ENCODE measurements at regions not wholly inside any gene's neighbourhood (a gene's known extent, or its start where the extent isn't known, plus 50 kb on each side); places are given as distances from the start of the nearest gene placed in this dataset.
"Not testable (repeated sequence)": the region's sequence is repeated elsewhere in the genome, so short reads cannot be mapped to it uniquely, and the experiment has no call there.

GRCh38 chr10:107516349-107516748, 351.8 kb upstream of the SORCS1 start:
- DNase-seq: no peak
- Histone ChIP-seq H3K36me3 (no peaks in the 10 kb centered on the region), H3K4me1 (ENCODE audit: insufficient read depth) (no peaks in the 10 kb centered on the region), H3K9me3 (no peaks in the 10 kb centered on the region), H3K27ac (no peak overlapping the region), H3K4me3 (no peak overlapping the region), H3K27me3 (no peaks in the 10 kb centered on the region)
- WGBS, 3 donors: 68 to 77% (median 69%) methylated on average over 4 of the region's 4 CpGs
- TF ChIP-seq POLR2A (IDR thresholded peaks at IDR 0.05) (no peak), EP300 (IDR thresholded peaks at IDR 0.05) (no peak), CTCF (IDR thresholded peaks at IDR 0.05) (no peak)
- intact Hi-C loops (cut with DNase I): no loop called here

GRCh38 chr10:107504011-107504410, 339.5 kb upstream of the SORCS1 start:
- H3K27ac ChIP-seq; H3K4me1 ChIP-seq (ENCODE audit: insufficient read depth); H3K9me3 ChIP-seq; H3K36me3 ChIP-seq; intact Hi-C loops (cut with DNase I); H3K27me3 ChIP-seq; H3K4me3 ChIP-seq; DNase-seq: not testable (repeated sequence)
- WGBS, 3 donors: 0 to 90% (median 55%) methylated on average over 1 of the region's 1 CpG

GRCh38 chr10:107502229-107502985, 337.9 kb upstream of the SORCS1 start:
- H3K36me3 ChIP-seq: no peaks in the 10 kb centered on the region
- WGBS, 3 donors: 73 to 86% (median 74%) methylated on average over 1 of the region's 1 CpG
- TF ChIP-seq CTCF (IDR thresholded peaks at IDR 0.05) (no peak), EP300 (IDR thresholded peaks at IDR 0.05) (no peak), POLR2A (IDR thresholded peaks at IDR 0.05) (no peak)

GRCh38 chr10:107498983-107499382, 334.5 kb upstream of the SORCS1 start:
- Histone ChIP-seq H3K9me3 (no peaks in the 10 kb centered on the region), H3K27ac (no peak overlapping the region), H3K27me3 (no peaks in the 10 kb centered on the region), H3K4me3 (no peak overlapping the region), H3K4me1 (ENCODE audit: insufficient read depth) (no peaks in the 10 kb centered on the region), H3K36me3 (no peaks in the 10 kb centered on the region)
- TF ChIP-seq POLR2A (IDR thresholded peaks at IDR 0.05) (no peak), EP300 (IDR thresholded peaks at IDR 0.05) (no peak), CTCF (IDR thresholded peaks at IDR 0.05) (no peak)
- no peak for DNase-seq
- intact Hi-C loops (cut with DNase I): no loop called here

More at GRCh38 chr10:107502229-107502985, 337.9 kb upstream of the SORCS1 start:
- H3K9me3 ChIP-seq: no peaks in the 10 kb centered on the region
- no peak overlapping the region for H3K27ac ChIP-seq
- no peak overlapping the region for H3K4me3 ChIP-seq
- no peak for DNase-seq
- no peaks in the 10 kb centered on the region for H3K27me3 ChIP-seq
- intact Hi-C loops (cut with DNase I): no loop called here
- H3K4me1 ChIP-seq (ENCODE audit: insufficient read depth): no peaks in the 10 kb centered on the region

GRCh38 chr10:107497024-107497423, 332.5 kb upstream of the SORCS1 start:
- WGBS, 3 donors: 64 to 71% (median 66%) methylated on average over 3 of the region's 3 CpGs
- intact Hi-C loops (cut with DNase I): no loop called here
- no peaks in the 10 kb centered on the region for H3K36me3 ChIP-seq

More at GRCh38 chr10:107497024-107497423, 332.5 kb upstream of the SORCS1 start:
- Histone ChIP-seq H3K4me1 (ENCODE audit: insufficient read depth) (no peaks in the 10 kb centered on the region), H3K9me3 (no peaks in the 10 kb centered on the region), H3K27ac (no peak overlapping the region), H3K27me3 (no peaks in the 10 kb centered on the region), H3K4me3 (no peak overlapping the region)
- DNase-seq: no peak
- TF ChIP-seq CTCF (IDR thresholded peaks at IDR 0.05) (no peak), POLR2A (IDR thresholded peaks at IDR 0.05) (no peak), EP300 (IDR thresholded peaks at IDR 0.05) (no peak)

Measured in ovary (tissue), 7 donors.